Chondrocyte (in vitro differentiated cells): ENCODE measurements at regions not wholly inside any gene's neighbourhood (a gene's known extent, or its start where the extent isn't known, plus 50 kb on each side); places are given as distances from the start of the nearest gene placed in this dataset.

ENCODE experiments used
- DNase-seq: peaks from one replicate; pipeline ENCODE4 v3.0.0; 2021; ENCODE audit warnings: mixed read lengths, low spot score
- H3K27ac Mint-ChIP-seq: one replicate; pipeline ENCODE4 v1.8.0; 2021; ENCODE audit warnings: mild to moderate bottlenecking, moderate library complexity, mixed read lengths; ENCODE audit not compliant: unreplicated experiment
- H3K27me3 Mint-ChIP-seq: 2 replicates; pipeline ENCODE4 v1.8.0; 2021; ENCODE audit warnings: low read depth, mixed read lengths
- H3K36me3 Mint-ChIP-seq: 2 replicates; pipeline ENCODE4 v1.8.0; 2021; ENCODE audit warnings: low read depth, mixed read lengths
- H3K4me1 Mint-ChIP-seq: 2 replicates; pipeline ENCODE4 v1.8.0; 2021; ENCODE audit warnings: low read depth, mild to moderate bottlenecking, mixed read lengths
- H3K4me3 Mint-ChIP-seq: one replicate; pipeline ENCODE4 v1.8.0; 2021; ENCODE audit warnings: mild to moderate bottlenecking, moderate library complexity, mixed read lengths; ENCODE audit not compliant: unreplicated experiment
- H3K9me3 Mint-ChIP-seq: 2 replicates; pipeline ENCODE4 v1.8.0; 2021; ENCODE audit warnings: low read depth, mixed read lengths
- CTCF ChIP-seq: fragments of 200-600 bp; sonication (generic); IDR thresholded peaks from 2 replicates; pipeline ENCODE4 v1.5.0; 2021; ENCODE audit warnings: antibody characterized with exemption, mild to moderate bottlenecking, moderate library complexity

- Mint-ChIP-seq H3K4me3 (no peak overlapping the region), H3K9me3 (no peaks in the 10 kb centered on the region), H3K36me3 (no peaks in the 10 kb centered on the region), H3K27ac (no peak overlapping the region), H3K4me1 (no peaks in the 10 kb centered on the region), H3K27me3 (no peaks in the 10 kb centered on the region)
- no peak for DNase-seq
- no peak for TF ChIP-seq CTCF
These were observed 106.6 kb upstream of the NR2F2 start for GRCh38 chr15:96223939-96224338.

DNA sequence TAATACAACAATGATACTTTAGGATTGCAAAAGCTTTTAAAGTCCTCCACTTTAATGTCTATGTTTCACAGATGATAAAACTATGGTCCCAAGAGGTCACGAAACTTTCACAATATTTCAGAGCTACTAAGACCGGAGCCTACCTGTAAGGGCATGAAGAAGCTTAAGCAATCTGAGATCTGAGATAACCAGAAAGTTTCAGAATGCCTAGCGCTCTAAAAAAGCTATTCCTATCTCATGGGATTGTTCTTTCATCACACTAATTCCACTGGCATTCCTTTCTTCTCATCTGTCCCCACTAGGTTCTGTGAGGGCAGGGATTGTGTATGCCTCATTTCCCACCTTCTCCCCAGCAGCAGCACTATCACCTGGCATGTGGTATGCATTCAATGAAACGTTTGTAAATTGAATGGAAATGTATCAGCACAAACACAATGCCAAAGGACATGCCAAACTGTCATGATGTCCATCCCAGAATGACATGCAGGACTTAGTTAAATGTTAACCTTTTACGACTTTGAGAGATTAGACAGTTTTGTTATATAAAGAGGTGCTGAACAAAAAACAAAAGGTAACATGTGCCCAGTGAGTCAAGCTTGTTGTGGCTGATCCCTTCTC is 104.7 kb upstream of the NR2F2 start:
- no peak for TF ChIP-seq CTCF
- Mint-ChIP-seq H3K4me1 (no peaks in the 10 kb centered on the region), H3K36me3 (no peaks in the 10 kb centered on the region), H3K27me3 (no peaks in the 10 kb centered on the region), H3K9me3 (no peaks in the 10 kb centered on the region), H3K27ac (no peak overlapping the region), H3K4me3 (no peak overlapping the region)
- no peak for DNase-seq

GRCh38 chr15:96230526-96231181 is 99.8 kb upstream of the NR2F2 start:
- H3K27me3 Mint-ChIP-seq: no peaks in the 10 kb centered on the region
- H3K4me1 Mint-ChIP-seq: peaks cover 3% of the 10 kb centered on the region
- no peak overlapping the region for H3K4me3 Mint-ChIP-seq
- no peak overlapping the region for H3K27ac Mint-ChIP-seq
- no peak for TF ChIP-seq CTCF
- no peak for DNase-seq
- H3K9me3 Mint-ChIP-seq: no peaks in the 10 kb centered on the region
- H3K36me3 Mint-ChIP-seq: no peaks in the 10 kb centered on the region

DNA sequence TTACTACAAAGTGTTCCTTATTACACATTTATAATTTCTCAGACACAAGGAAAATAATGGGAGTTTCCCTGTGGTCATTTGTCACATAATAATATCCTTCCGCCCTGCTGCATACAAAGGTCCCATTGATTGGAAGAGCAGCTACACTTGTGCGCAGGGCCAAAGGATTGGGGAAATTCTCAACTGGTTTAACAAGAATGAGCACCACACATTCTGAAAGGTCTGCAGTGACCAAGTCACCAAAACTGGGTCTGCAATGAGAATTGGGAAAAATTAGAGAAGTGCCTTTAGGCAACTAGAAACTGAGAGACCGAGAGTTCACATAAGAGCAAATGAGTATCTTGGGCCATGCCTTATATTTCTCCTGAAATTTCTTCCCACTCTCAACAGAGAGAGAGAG is 98.2 kb upstream of the NR2F2 start:
- H3K4me3 Mint-ChIP-seq: no peak overlapping the region
- H3K27ac Mint-ChIP-seq: no peak overlapping the region
- no peak for TF ChIP-seq CTCF
- H3K4me1 Mint-ChIP-seq: peaks cover 7% of the 10 kb centered on the region
- no peaks in the 10 kb centered on the region for H3K27me3 Mint-ChIP-seq
- no peak for DNase-seq
- no peaks in the 10 kb centered on the region for H3K9me3 Mint-ChIP-seq
- no peaks in the 10 kb centered on the region for H3K36me3 Mint-ChIP-seq

DNA sequence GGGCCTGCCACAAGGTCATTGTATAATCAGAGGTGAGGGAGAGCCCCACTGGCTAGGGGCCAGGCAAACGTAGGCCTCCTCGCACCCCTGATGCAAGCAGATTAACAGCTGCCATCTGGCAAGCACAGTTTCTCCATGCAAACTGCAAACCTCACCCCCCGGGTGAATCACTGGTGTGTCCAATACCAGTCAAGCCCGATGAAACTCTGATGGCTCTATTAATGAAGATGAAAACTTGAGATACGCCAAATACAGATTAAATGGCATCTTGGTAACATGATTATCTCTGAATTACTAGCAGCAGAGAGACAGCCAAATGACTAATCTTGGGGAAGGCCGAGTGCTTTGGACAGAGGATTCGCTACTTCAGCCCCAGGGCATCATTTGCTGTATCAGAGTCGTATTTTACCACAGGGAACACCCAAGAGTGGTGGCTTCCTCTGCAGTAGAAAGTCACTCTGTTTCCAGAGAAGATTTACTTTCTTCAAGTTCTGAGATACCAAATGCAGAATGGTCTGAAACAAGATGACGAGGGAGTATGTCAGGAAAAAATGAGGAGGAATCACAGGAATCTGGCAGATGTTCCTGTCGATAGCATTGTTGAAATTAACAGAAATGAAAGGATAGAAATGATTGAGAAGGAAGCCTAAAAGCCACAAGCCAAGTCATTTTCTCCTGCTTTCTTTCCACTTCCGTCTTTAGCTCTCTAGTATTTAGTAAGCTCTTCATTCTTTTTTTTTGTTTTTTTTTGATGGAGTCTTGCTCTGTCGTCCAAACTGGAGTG is 96.2 kb upstream of the NR2F2 start:
- no peak for TF ChIP-seq CTCF
- DNase-seq: no peak
- Mint-ChIP-seq H3K4me3 (no peak overlapping the region), H3K27ac (no peak overlapping the region), H3K4me1 (peaks cover 11% of the 10 kb centered on the region), H3K9me3 (no peaks in the 10 kb centered on the region), H3K36me3 (no peaks in the 10 kb centered on the region), H3K27me3 (no peaks in the 10 kb centered on the region)
